D721Med (cell line): ENCODE measurements at regions not wholly inside any gene's neighbourhood (a gene's known extent, or its start where the extent isn't known, plus 50 kb on each side); places are given as distances from the start of the nearest gene placed in this dataset.

Source experiments
- DNase-seq: peaks from one replicate; pipeline ENCODE4 v3.0.0; 2011; ENCODE audit warnings: low spot score; ENCODE audit not compliant: insufficient read length
- FAIRE-seq: peaks from 2 replicates; lab custom pipeline; 2011; peaks lifted over from hg19 to GRCh38; lab: Jason Lieb, UNC
- TF ChIP-seq, protein P1 (sequence below): IDR thresholded peaks from 2 replicates; pipeline ENCODE4 v1.5.1; 2012; ENCODE audit warnings: mild to moderate bottlenecking, control low read depth; ENCODE audit not compliant: insufficient read depth; ENCODE audit errors: missing control alignments

GRCh38 chr7:10571759-10572158 is 401.9 kb upstream of the PHF14 start:
- FAIRE-seq (no peak), DNase-seq (no peak)
- TF ChIP-seq, protein P1, sequence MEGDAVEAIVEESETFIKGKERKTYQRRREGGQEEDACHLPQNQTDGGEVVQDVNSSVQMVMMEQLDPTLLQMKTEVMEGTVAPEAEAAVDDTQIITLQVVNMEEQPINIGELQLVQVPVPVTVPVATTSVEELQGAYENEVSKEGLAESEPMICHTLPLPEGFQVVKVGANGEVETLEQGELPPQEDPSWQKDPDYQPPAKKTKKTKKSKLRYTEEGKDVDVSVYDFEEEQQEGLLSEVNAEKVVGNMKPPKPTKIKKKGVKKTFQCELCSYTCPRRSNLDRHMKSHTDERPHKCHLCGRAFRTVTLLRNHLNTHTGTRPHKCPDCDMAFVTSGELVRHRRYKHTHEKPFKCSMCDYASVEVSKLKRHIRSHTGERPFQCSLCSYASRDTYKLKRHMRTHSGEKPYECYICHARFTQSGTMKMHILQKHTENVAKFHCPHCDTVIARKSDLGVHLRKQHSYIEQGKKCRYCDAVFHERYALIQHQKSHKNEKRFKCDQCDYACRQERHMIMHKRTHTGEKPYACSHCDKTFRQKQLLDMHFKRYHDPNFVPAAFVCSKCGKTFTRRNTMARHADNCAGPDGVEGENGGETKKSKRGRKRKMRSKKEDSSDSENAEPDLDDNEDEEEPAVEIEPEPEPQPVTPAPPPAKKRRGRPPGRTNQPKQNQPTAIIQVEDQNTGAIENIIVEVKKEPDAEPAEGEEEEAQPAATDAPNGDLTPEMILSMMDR: no peak

GRCh38 chr7:10577866-10578374 is 395.8 kb upstream of the PHF14 start:
- TF ChIP-seq, protein P1: no peak
- FAIRE-seq (no peak), DNase-seq (no peak)

DNA sequence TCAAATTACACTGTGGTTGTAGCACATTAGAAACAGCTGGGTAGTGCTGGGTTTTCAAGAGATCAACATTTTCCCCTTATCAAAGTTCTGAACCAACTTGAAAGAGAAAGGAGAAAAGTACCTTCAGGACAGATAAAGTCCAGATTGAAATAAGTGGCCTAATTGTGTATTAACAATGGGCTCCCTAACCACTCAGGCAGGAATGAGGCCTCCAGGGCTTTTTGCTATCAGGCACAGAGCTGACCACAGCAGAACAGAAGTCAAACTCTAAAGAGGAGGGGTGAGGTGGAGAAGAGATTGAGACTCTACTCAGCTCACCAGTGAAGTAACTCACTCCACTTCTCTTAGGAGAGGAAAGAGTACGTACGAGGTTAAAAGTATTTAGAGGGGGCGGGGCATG is 394.1 kb upstream of the PHF14 start:
- TF ChIP-seq, protein P1: no peak
- no peak for FAIRE-seq
- no peak for DNase-seq

- TF ChIP-seq, protein P1: no peak
- DNase-seq (no peak), FAIRE-seq (no peak)
These were observed 388.8 kb upstream of the PHF14 start for GRCh38 chr7:10584886-10585285.

- DNase-seq (no peak), FAIRE-seq (no peak)
- TF ChIP-seq, protein P1: no peak
These were observed 385.6 kb upstream of the PHF14 start for GRCh38 chr7:10588084-10588483.

- TF ChIP-seq, protein P1: no peak
- FAIRE-seq: no peak
- DNase-seq: no peak
These were observed 381.1 kb upstream of the PHF14 start for GRCh38 chr7:10592604-10593003.

- DNase-seq (no peak), FAIRE-seq (no peak)
- TF ChIP-seq, protein P1: no peak
These were observed 380.6 kb upstream of the PHF14 start for GRCh38 chr7:10593080-10593479.
